IMR-90 (cell line): ENCODE measurements at regions not wholly inside any gene's neighbourhood (a gene's known extent, or its start where the extent isn't known, plus 50 kb on each side); places are given as distances from the start of the nearest gene placed in this dataset.

Source experiments
- ATAC-seq: fragments of 200-7000 bp; cut with Tn5 transposase; 2 replicates; pipeline ENCODE4 v1.9.1; 2020; ENCODE audit warnings: low read depth, mild to moderate bottlenecking, moderate library complexity
- BruUV-seq: library from RNA; stranded (reverse); fragments of 400-500 nt; replicated peaks from 2 replicates; lab custom pipeline; 2021; lab: Mats Ljungman, UMichigan
- CTCF ChIA-PET: fragments of 300-600 bp; formaldehyde crosslinking; extraction: SDS; loops from one replicate; lab custom pipeline; 2021; ENCODE audit warnings: antibody characterized with exemption; lab: Yijun Ruan, JAX
- POLR2A ChIA-PET: fragments of 300-600 bp; sonication (Branson Sonifier 250); formaldehyde crosslinking; loops from one replicate; lab custom pipeline; 2022; ENCODE audit warnings: antibody characterized with exemption; ENCODE audit not compliant: unreplicated experiment; lab: Charles Lee
- DNase-seq: peaks from one replicate; pipeline ENCODE4 v3.0.0; 2013
- H2AFZ ChIP-seq: replicated peaks from 2 replicates; pipeline ENCODE3; 2013; ENCODE audit warnings: low read length, mild to moderate bottlenecking; ENCODE audit not compliant: poor library complexity
- H2AK5ac ChIP-seq: 2 replicates; pipeline ENCODE4 v1.6.1; 2013; ENCODE audit warnings: low read depth, low read length, inconsistent platforms
- H2AK9ac ChIP-seq: replicated peaks from 2 replicates; pipeline ENCODE3; 2013; ENCODE audit warnings: mild to moderate bottlenecking, low read depth, low read length, moderate library complexity; ENCODE audit not compliant: poor library complexity
- H2BK120ac ChIP-seq: 2 replicates; pipeline ENCODE4 v1.6.1; 2013; ENCODE audit warnings: low read depth, low read length, inconsistent platforms
- H2BK15ac ChIP-seq: 3 replicates; pipeline ENCODE4 v1.6.1; 2013; ENCODE audit warnings: low read depth, low read length, inconsistent platforms
- H2BK20ac ChIP-seq: 2 replicates; pipeline ENCODE4 v1.6.1; 2013; ENCODE audit warnings: low read depth, mild to moderate bottlenecking, inconsistent platforms, low read length, moderate library complexity
- H2BK5ac ChIP-seq: 2 replicates; pipeline ENCODE4 v1.6.1; 2013; ENCODE audit warnings: mild to moderate bottlenecking, low read depth, low read length, inconsistent platforms; ENCODE audit not compliant: poor library complexity, severe bottlenecking
- H3K14ac ChIP-seq: replicated peaks from 2 replicates; pipeline ENCODE4 v1.6.1; 2013; ENCODE audit warnings: low read depth, low read length, inconsistent platforms
- H3K18ac ChIP-seq: 2 replicates; pipeline ENCODE4 v1.6.1; 2013; ENCODE audit warnings: low read depth, low read length, control low read depth
- H3K23ac ChIP-seq: 2 replicates; pipeline ENCODE4 v1.6.1; 2013; ENCODE audit warnings: low read depth, low read length, inconsistent platforms
- H3K27ac ChIP-seq: 2 replicates; pipeline ENCODE4 v1.5.1; 2013; ENCODE audit warnings: mild to moderate bottlenecking, control low read depth, low read length; ENCODE audit not compliant: insufficient read depth
- H3K27me3 ChIP-seq: 2 replicates; pipeline ENCODE4 v1.6.1; 2013; ENCODE audit warnings: low read length; ENCODE audit not compliant: control insufficient read depth, insufficient read depth
- H3K36me3 ChIP-seq: 2 replicates; pipeline ENCODE4 v1.6.1; 2013; ENCODE audit warnings: low read length, mixed read lengths; ENCODE audit not compliant: control insufficient read depth, insufficient read depth
- H3K4ac ChIP-seq: 2 replicates; pipeline ENCODE4 v1.6.1; 2013; ENCODE audit warnings: low read depth, low read length, inconsistent platforms
- H3K4me1 ChIP-seq: 2 replicates; pipeline ENCODE4 v1.6.1; 2013; ENCODE audit warnings: low read length, mixed read lengths; ENCODE audit not compliant: control insufficient read depth, insufficient read depth
- H3K4me2 ChIP-seq: 2 replicates; pipeline ENCODE4 v1.6.1; 2013; ENCODE audit warnings: low read depth, mild to moderate bottlenecking, control low read depth, low read length, moderate library complexity
- H3K4me3 ChIP-seq: 2 replicates; pipeline ENCODE4 v1.5.1; 2013; ENCODE audit warnings: low read depth, mild to moderate bottlenecking, control low read depth, low read length, moderate library complexity; ENCODE audit not compliant: insufficient read depth
- H3K56ac ChIP-seq: 2 replicates; pipeline ENCODE4 v1.6.1; 2013; ENCODE audit warnings: low read length, inconsistent platforms; ENCODE audit not compliant: insufficient read depth; ENCODE audit errors: extremely low read depth
- H3K79me1 ChIP-seq, 2 experiments: 2 replicates each; pipeline ENCODE4 v1.6.1; 2013; ENCODE audit warnings: low read length in 2 of 2, inconsistent platforms in 1 of 2, low read depth in 1 of 2
- H3K9ac ChIP-seq: 2 replicates; pipeline ENCODE4 v1.6.1; 2013; ENCODE audit warnings: low read depth, low read length, control low read depth
- H3K9me1 ChIP-seq: 2 replicates; pipeline ENCODE4 v1.6.1; 2013; ENCODE audit warnings: low read length, inconsistent platforms; ENCODE audit not compliant: insufficient read depth
- H3K9me3 ChIP-seq: 2 replicates; pipeline ENCODE4 v1.6.1; 2013; ENCODE audit warnings: low read length; ENCODE audit not compliant: control insufficient read depth, insufficient read depth
- H4K20me1 ChIP-seq: 2 replicates; pipeline ENCODE4 v1.6.1; 2013; ENCODE audit warnings: low read length, inconsistent platforms; ENCODE audit not compliant: insufficient read depth
- H4K5ac ChIP-seq: 2 replicates; pipeline ENCODE4 v1.6.1; 2013; ENCODE audit warnings: mild to moderate bottlenecking, low read depth, low read length, control low read depth
- H4K8ac ChIP-seq, 2 experiments: 2 replicates each; pipeline ENCODE4 v1.6.1; 2013; ENCODE audit warnings: low read depth in 2 of 2, low read length in 2 of 2, control low read depth in 1 of 2, inconsistent platforms in 1 of 2
- H4K91ac ChIP-seq: 2 replicates; pipeline ENCODE4 v1.6.1; 2013; ENCODE audit warnings: low read depth, low read length, inconsistent platforms; ENCODE audit not compliant: insufficient read depth
- BHLHE40 ChIP-seq: fragments of 150-350 bp; IDR thresholded peaks from 2 replicates; pipeline ENCODE4 v1.6.1; 2016; ENCODE audit warnings: mild to moderate bottlenecking, low read depth, low read length
- CEBPB ChIP-seq: IDR thresholded peaks from 2 replicates; pipeline ENCODE4 v1.6.1; 2012; ENCODE audit warnings: low read depth, low read length, improper control_type of control experiment
- CHD1 ChIP-seq: IDR thresholded peaks from 2 replicates; pipeline ENCODE4 v1.6.1; 2012; ENCODE audit warnings: low read depth, low read length, improper control_type of control experiment
- FOS ChIP-seq: fragments of 150-350 bp; IDR thresholded peaks from 2 replicates; pipeline ENCODE4 v1.6.1; 2016; ENCODE audit warnings: low read depth, low read length
- MAFK ChIP-seq: IDR thresholded peaks from 2 replicates; pipeline ENCODE4 v1.6.1; 2012; ENCODE audit warnings: low read depth, low read length, improper control_type of control experiment
- MAZ ChIP-seq: IDR thresholded peaks from 2 replicates; pipeline ENCODE4 v1.6.1; 2012; ENCODE audit warnings: low read depth, mild to moderate bottlenecking, low read length, improper control_type of control experiment, moderate library complexity, borderline replicate concordance
- MXI1 ChIP-seq: IDR thresholded peaks from 2 replicates; pipeline ENCODE4 v1.6.1; 2012; ENCODE audit warnings: low read depth, mild to moderate bottlenecking, low read length, moderate library complexity, borderline replicate concordance
- NFE2L2 ChIP-seq: fragments of 150-350 bp; IDR thresholded peaks from 2 replicates; pipeline ENCODE4 v1.6.1; 2016; ENCODE audit warnings: low read depth, mild to moderate bottlenecking, low read length
- POLR2A ChIP-seq: IDR thresholded peaks from 2 replicates; pipeline ENCODE4 v1.6.1; 2012; ENCODE audit warnings: mild to moderate bottlenecking, low read depth, low read length
- RAD21 ChIP-seq: IDR thresholded peaks from 2 replicates; pipeline ENCODE4 v1.6.1; 2012; ENCODE audit warnings: low read length, improper control_type of control experiment
- RFX5 ChIP-seq: IDR thresholded peaks from 2 replicates; pipeline ENCODE4 v1.8.0; 2012; ENCODE audit warnings: low read depth, mild to moderate bottlenecking, low read length, moderate library complexity
- WGBS, 2 experiments: methylation state at CpG; one replicate each; pipeline versions ENCODE4 v1.1.5 to v1.1.7; 2013; ENCODE audit warnings: missing lambda C conversion rate in 2 of 2; ENCODE audit not compliant: insufficient read length in 1 of 2; ENCODE audit errors: extremely low coverage in 2 of 2; 5-methylcytosine and 5-hydroxymethylcytosine counted together
- dilution Hi-C: fragments of 300-500 bp; cut with HindIII; formaldehyde crosslinking; loops from one replicate; pipeline ENCODE4 v1.14.3; 2018; ENCODE audit warnings: low sequenced_read_pairs; ENCODE audit not compliant: unreplicated experiment
- in situ Hi-C: fragments of 300-500 bp; cut with MboI; formaldehyde crosslinking; loops from 3 replicates; pipeline ENCODE4 v1.14.3; 2019; ENCODE audit warnings: low sequenced_read_pairs, inconsistent platforms, mixed read lengths
- intact Hi-C: fragments of 100-400 bp; cut with micrococcal nuclease; formaldehyde crosslinking; loops from 2 replicates; pipeline ENCODE4 v1.10.0; 2022
- TF ChIP-seq, protein P1 (sequence below): fragments of 150-350 bp; IDR thresholded peaks from 2 replicates; pipeline ENCODE4 v1.6.1; 2017; ENCODE audit warnings: mild to moderate bottlenecking, antibody characterized with exemption, low read length, low read depth
- TF ChIP-seq, protein P2 (sequence below): conservative IDR thresholded peaks from 2 replicates; pipeline ENCODE4 v1.5.1; 2012; ENCODE audit warnings: mild to moderate bottlenecking, low read depth, low read length, improper control_type of control experiment
- TF ChIP-seq, protein P3 (sequence below): fragments of 150-350 bp; IDR thresholded peaks from 2 replicates; pipeline ENCODE4 v1.6.1; 2016; ENCODE audit warnings: low read depth, mild to moderate bottlenecking, low read length, moderate library complexity, borderline replicate concordance

DNA sequence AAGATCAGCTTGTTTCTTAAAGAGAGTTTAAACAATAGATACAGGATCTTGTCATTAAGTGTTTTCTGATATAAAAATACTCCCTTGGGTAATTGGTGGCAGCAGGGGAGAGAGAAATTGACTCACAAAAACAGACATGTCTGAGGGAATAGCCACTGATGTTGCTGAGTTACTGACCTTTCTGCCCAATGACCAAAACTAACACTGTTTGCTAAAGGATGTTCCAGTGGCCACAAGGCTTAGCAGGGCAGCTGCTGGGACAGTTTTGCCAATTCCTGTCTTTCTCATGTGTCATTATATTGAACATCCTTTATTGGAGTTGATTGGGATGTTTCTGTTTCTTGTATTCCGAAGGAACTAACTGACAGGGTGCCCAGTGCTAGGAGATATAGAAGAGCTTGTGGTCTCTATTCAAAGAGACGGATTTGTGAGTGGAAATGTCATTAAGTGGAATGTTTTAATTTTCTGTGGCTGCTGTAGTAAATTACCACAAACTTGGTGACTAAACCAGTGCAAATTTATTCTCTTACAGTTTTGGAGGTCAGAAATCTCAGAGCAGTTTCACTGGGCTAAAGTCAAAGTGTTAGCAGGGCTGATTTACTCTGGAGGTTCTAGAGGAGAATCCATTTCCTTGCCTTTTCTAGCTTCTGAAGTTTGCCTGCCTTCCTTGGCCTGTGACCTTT, 124.8 kb upstream of the RMDN2 start:
- Histone ChIP-seq H2BK120ac (peak overlapping the region; percentile 100), H3K27me3 (no peaks in the 10 kb centered on the region), H2AFZ (no peak overlapping the region), H4K91ac (peak overlapping the region; percentile 86), H3K4ac (peak overlapping the region; percentile 95), H3K4me1 (peaks cover 43% of the 10 kb centered on the region), H2BK20ac (peak overlapping the region; percentile 99), H3K9me3 (no peaks in the 10 kb centered on the region), H2AK9ac (no peak overlapping the region), H3K27ac (peak overlapping the region; percentile 80), H2BK15ac (peak overlapping the region; percentile 90), H3K9ac (0 out of 2 replicates have a peak overlapping the region, but pooled peaks have one; percentile 32), H2AK5ac (peak overlapping the region; percentile 99), H4K5ac (peak overlapping the region; percentile 100), H3K14ac (peak overlapping the region; percentile 97), H3K56ac (peak overlapping the region; percentile 1), H3K4me2 (no peak overlapping the region), H4K20me1 (no peaks in the 10 kb centered on the region), H3K36me3 (no peaks in the 10 kb centered on the region), H2BK5ac (peak overlapping the region; percentile 100), H3K18ac (peak overlapping the region; percentile 100), H3K79me1 (peaks cover 12 to 43% of the 10 kb centered on the region in 2 experiments; a peak in 3 of 4 replicates), H3K4me3 (no peak overlapping the region), H3K9me1 (peaks cover 35% of the 10 kb centered on the region), H4K8ac (peak overlapping the region; percentile 9 to 97; a peak in 3 of 4 replicates), H3K23ac (peak overlapping the region; percentile 88)
- in situ Hi-C loops = no loop called here
- CTCF ChIA-PET = interaction anchor here (1.6 kb wide), 1 partner anchor 11 kb away, joined by 4 read pairs; no protein-coding TSS in a partner anchor
- POLR2A ChIA-PET = interaction anchor here (0.5 kb wide), 1 partner anchor 386 kb away, joined by 8 read pairs; no protein-coding TSS in a partner anchor
- dilution Hi-C loops = no loop called here
- intact Hi-C loops = loop anchor here (5.0 kb wide), 1 partner anchor 33 kb away; no protein-coding TSS in a partner anchor
- no TSS peak for BruUV-seq
- DNase-seq = no peak
- ATAC-seq = no peak
- TF ChIP-seq RAD21 (no peak), FOS (no peak), CHD1 (no peak), MXI1 (no peak), RFX5 (no peak), BHLHE40 (no peak), NFE2L2 (no peak), POLR2A (no peak), MAZ (no peak), MAFK (no peak), CEBPB (no peak)
- TF ChIP-seq, protein P1, sequence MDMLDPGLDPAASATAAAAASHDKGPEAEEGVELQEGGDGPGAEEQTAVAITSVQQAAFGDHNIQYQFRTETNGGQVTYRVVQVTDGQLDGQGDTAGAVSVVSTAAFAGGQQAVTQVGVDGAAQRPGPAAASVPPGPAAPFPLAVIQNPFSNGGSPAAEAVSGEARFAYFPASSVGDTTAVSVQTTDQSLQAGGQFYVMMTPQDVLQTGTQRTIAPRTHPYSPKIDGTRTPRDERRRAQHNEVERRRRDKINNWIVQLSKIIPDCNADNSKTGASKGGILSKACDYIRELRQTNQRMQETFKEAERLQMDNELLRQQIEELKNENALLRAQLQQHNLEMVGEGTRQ = no peak
- TF ChIP-seq, protein P2, sequence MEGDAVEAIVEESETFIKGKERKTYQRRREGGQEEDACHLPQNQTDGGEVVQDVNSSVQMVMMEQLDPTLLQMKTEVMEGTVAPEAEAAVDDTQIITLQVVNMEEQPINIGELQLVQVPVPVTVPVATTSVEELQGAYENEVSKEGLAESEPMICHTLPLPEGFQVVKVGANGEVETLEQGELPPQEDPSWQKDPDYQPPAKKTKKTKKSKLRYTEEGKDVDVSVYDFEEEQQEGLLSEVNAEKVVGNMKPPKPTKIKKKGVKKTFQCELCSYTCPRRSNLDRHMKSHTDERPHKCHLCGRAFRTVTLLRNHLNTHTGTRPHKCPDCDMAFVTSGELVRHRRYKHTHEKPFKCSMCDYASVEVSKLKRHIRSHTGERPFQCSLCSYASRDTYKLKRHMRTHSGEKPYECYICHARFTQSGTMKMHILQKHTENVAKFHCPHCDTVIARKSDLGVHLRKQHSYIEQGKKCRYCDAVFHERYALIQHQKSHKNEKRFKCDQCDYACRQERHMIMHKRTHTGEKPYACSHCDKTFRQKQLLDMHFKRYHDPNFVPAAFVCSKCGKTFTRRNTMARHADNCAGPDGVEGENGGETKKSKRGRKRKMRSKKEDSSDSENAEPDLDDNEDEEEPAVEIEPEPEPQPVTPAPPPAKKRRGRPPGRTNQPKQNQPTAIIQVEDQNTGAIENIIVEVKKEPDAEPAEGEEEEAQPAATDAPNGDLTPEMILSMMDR = no peak
- TF ChIP-seq, protein P3, sequence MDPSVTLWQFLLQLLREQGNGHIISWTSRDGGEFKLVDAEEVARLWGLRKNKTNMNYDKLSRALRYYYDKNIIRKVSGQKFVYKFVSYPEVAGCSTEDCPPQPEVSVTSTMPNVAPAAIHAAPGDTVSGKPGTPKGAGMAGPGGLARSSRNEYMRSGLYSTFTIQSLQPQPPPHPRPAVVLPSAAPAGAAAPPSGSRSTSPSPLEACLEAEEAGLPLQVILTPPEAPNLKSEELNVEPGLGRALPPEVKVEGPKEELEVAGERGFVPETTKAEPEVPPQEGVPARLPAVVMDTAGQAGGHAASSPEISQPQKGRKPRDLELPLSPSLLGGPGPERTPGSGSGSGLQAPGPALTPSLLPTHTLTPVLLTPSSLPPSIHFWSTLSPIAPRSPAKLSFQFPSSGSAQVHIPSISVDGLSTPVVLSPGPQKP = no peak
- no CpG with 5 or more reads among the region's 2 CpGs for WGBS, 2 experiments
